C4-2B (cell line): ENCODE measurements at regions not wholly inside any gene's neighbourhood (a gene's known extent, or its start where the extent isn't known, plus 50 kb on each side); places are given as distances from the start of the nearest gene placed in this dataset.

ENCODE experiments used
- CTCF ChIP-seq: fragments of 450-650 bp; conservative IDR thresholded peaks from 2 replicates; pipeline ENCODE4 v1.5.1; 2017; ENCODE audit warnings: mild to moderate bottlenecking
- ZFX ChIP-seq: fragments of 450-650 bp; IDR thresholded peaks from 2 replicates; pipeline ENCODE4 v1.6.1; 2017

GRCh38 chr15:26023231-26023630 is 160.1 kb upstream of the ATP10A start:
- TF ChIP-seq CTCF (no peak), ZFX (no peak)
